ENCODE measurements at regions not wholly inside any gene's neighbourhood (a gene's known extent, or its start where the extent isn't known, plus 50 kb on each side); places are given as distances from the start of the nearest gene placed in this dataset.

GRCh38 chr6:48236375-48236774 is 125.4 kb upstream of the PTCHD4 start:
- TF ChIP-seq, protein P1, sequence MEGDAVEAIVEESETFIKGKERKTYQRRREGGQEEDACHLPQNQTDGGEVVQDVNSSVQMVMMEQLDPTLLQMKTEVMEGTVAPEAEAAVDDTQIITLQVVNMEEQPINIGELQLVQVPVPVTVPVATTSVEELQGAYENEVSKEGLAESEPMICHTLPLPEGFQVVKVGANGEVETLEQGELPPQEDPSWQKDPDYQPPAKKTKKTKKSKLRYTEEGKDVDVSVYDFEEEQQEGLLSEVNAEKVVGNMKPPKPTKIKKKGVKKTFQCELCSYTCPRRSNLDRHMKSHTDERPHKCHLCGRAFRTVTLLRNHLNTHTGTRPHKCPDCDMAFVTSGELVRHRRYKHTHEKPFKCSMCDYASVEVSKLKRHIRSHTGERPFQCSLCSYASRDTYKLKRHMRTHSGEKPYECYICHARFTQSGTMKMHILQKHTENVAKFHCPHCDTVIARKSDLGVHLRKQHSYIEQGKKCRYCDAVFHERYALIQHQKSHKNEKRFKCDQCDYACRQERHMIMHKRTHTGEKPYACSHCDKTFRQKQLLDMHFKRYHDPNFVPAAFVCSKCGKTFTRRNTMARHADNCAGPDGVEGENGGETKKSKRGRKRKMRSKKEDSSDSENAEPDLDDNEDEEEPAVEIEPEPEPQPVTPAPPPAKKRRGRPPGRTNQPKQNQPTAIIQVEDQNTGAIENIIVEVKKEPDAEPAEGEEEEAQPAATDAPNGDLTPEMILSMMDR (IDR thresholded peaks at IDR 0.05): no peak
- no peak for TF ChIP-seq POLR2A (IDR thresholded peaks at IDR 0.05)
